PC-3 (cell line): ENCODE measurements at regions not wholly inside any gene's neighbourhood (a gene's known extent, or its start where the extent isn't known, plus 50 kb on each side); places are given as distances from the start of the nearest gene placed in this dataset.

Experiments
- ATAC-seq: fragments of 200-7000 bp; cut with Tn5 transposase; 2 replicates; pipeline ENCODE4 v1.9.1; 2020; ENCODE audit warnings: mild to moderate bottlenecking, moderate library complexity
- BruUV-seq: library from RNA; stranded (reverse); fragments of 400-500 nt; replicated peaks from 2 replicates; lab custom pipeline; 2021; lab: Mats Ljungman, UMichigan
- CTCF ChIA-PET: fragments of 300-600 bp; sonication (Branson Sonifier 250); formaldehyde crosslinking; loops from one replicate; lab custom pipeline; 2022; ENCODE audit warnings: antibody characterized with exemption; lab: Charles Lee
- POLR2A ChIA-PET: fragments of 300-600 bp; sonication (Branson Sonifier 250); formaldehyde crosslinking; loops from one replicate; lab custom pipeline; 2022; ENCODE audit warnings: antibody characterized with exemption; ENCODE audit not compliant: unreplicated experiment; lab: Charles Lee
- DNase-seq: peaks from one replicate; pipeline ENCODE4 v3.0.0-alpha.2; 2015
- H2AFZ ChIP-seq: fragments of 300-600 bp; sonication (generic); 2 replicates; pipeline ENCODE4 v1.6.0; 2016; ENCODE audit warnings: antibody characterized with exemption, low read length
- H3F3A ChIP-seq: fragments of 300-600 bp; sonication (generic); one replicate; pipeline ENCODE4 v1.6.0; 2017; ENCODE audit warnings: antibody characterized with exemption, low read length, control low read depth, mild to moderate bottlenecking; ENCODE audit not compliant: unreplicated experiment
- H3K27ac ChIP-seq: fragments of 300-600 bp; sonication (generic); 2 replicates; pipeline ENCODE4 v1.5.1; 2016; ENCODE audit warnings: mild to moderate bottlenecking, low read length
- H3K27me3 ChIP-seq: fragments of 300-600 bp; sonication (generic); 2 replicates; pipeline ENCODE4 v1.6.1; 2016; ENCODE audit warnings: low read length, mixed read lengths
- H3K36me3 ChIP-seq: fragments of 300-600 bp; sonication (generic); 2 replicates; pipeline ENCODE4 v1.6.1; 2016; ENCODE audit warnings: low read depth, mixed run types, low read length, mixed read lengths
- H3K4me1 ChIP-seq: fragments of 300-600 bp; sonication (generic); 2 replicates; pipeline ENCODE4 v1.5.1; 2016; ENCODE audit warnings: low read length; ENCODE audit not compliant: insufficient read depth
- H3K4me2 ChIP-seq: fragments of 300-600 bp; sonication (generic); 2 replicates; pipeline ENCODE4 v1.6.0; 2016; ENCODE audit warnings: low read length
- H3K4me3 ChIP-seq: fragments of 300-600 bp; sonication (generic); 2 replicates; pipeline ENCODE4 v1.5.1; 2016; ENCODE audit warnings: mild to moderate bottlenecking, low read length, mixed read lengths
- H3K79me2 ChIP-seq: fragments of 300-600 bp; sonication (generic); 2 replicates; pipeline ENCODE4 v1.6.1; 2017; ENCODE audit warnings: low read length, mixed read lengths
- H3K9ac ChIP-seq: fragments of 300-600 bp; sonication (generic); 2 replicates; pipeline ENCODE4 v1.6.0; 2016; ENCODE audit warnings: mild to moderate bottlenecking, low read length
- H3K9me2 ChIP-seq: fragments of 300-600 bp; sonication (generic); replicated peaks from 2 replicates; pipeline ENCODE4 v1.6.1; 2016; ENCODE audit warnings: mixed run types, low read length, mixed read lengths
- H3K9me3 ChIP-seq: fragments of 300-600 bp; sonication (generic); 2 replicates; pipeline ENCODE4 v1.6.1; 2016; ENCODE audit warnings: low read length, mixed read lengths
- H4K20me1 ChIP-seq: fragments of 300-600 bp; sonication (generic); 2 replicates; pipeline ENCODE4 v1.6.1; 2016; ENCODE audit warnings: low read length, mixed read lengths
- EZH2 ChIP-seq: fragments of 300-600 bp; sonication (generic); IDR thresholded peaks from one replicate; pipeline ENCODE4 v1.6.1; 2017; ENCODE audit warnings: antibody characterized with exemption, mild to moderate bottlenecking, low read length; ENCODE audit not compliant: unreplicated experiment
- EZH2phosphoT487 ChIP-seq: fragments of 300-600 bp; sonication (generic); IDR thresholded peaks from 2 replicates; pipeline ENCODE4 v1.6.1; 2018; ENCODE audit warnings: mild to moderate bottlenecking, antibody characterized with exemption, low read length, borderline replicate concordance
- intact Hi-C: fragments of 100-400 bp; cut with micrococcal nuclease; formaldehyde crosslinking; loops from 2 replicates; pipeline ENCODE4 v1.9.0; 2023
- TF ChIP-seq, protein P1 (sequence below): fragments of 300-600 bp; sonication (generic); conservative IDR thresholded peaks from 2 replicates; pipeline ENCODE4 v1.5.1; 2017; ENCODE audit warnings: antibody characterized with exemption, low read depth, mild to moderate bottlenecking, low read length

GRCh38 chr3:31232055-31233025, 300.4 kb upstream of the STT3B start:
- no TSS peak for BruUV-seq
- Histone ChIP-seq H2AFZ (no peak overlapping the region), H3K4me2 (no peak overlapping the region), H3K79me2 (no peaks in the 10 kb centered on the region), H3K27ac (no peak overlapping the region), H3K9me2 (no peaks in the 10 kb centered on the region), H3K27me3 (no peaks in the 10 kb centered on the region), H3F3A (no peaks in the 10 kb centered on the region), H3K4me3 (no peak overlapping the region), H3K4me1 (no peaks in the 10 kb centered on the region), H4K20me1 (no peaks in the 10 kb centered on the region), H3K9me3 (no peaks in the 10 kb centered on the region), H3K36me3 (no peaks in the 10 kb centered on the region), H3K9ac (no peak overlapping the region)
- no peak for ATAC-seq
- POLR2A ChIA-PET, result no interaction called here
- intact Hi-C loops, result no loop called here
- TF ChIP-seq, protein P1, sequence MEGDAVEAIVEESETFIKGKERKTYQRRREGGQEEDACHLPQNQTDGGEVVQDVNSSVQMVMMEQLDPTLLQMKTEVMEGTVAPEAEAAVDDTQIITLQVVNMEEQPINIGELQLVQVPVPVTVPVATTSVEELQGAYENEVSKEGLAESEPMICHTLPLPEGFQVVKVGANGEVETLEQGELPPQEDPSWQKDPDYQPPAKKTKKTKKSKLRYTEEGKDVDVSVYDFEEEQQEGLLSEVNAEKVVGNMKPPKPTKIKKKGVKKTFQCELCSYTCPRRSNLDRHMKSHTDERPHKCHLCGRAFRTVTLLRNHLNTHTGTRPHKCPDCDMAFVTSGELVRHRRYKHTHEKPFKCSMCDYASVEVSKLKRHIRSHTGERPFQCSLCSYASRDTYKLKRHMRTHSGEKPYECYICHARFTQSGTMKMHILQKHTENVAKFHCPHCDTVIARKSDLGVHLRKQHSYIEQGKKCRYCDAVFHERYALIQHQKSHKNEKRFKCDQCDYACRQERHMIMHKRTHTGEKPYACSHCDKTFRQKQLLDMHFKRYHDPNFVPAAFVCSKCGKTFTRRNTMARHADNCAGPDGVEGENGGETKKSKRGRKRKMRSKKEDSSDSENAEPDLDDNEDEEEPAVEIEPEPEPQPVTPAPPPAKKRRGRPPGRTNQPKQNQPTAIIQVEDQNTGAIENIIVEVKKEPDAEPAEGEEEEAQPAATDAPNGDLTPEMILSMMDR, result no peak
- TF ChIP-seq EZH2phosphoT487, result no peak
- TF ChIP-seq EZH2, result no peak
- CTCF ChIA-PET, result no interaction called here
- DNase-seq, result no peak

GRCh38 chr3:31234145-31234544, 298.6 kb upstream of the STT3B start:
- no peaks in the 10 kb centered on the region for H4K20me1 ChIP-seq
- H3K36me3 ChIP-seq, result no peaks in the 10 kb centered on the region
- intact Hi-C loops, result no loop called here
- POLR2A ChIA-PET, result no interaction called here
- CTCF ChIA-PET, result no interaction called here
- no peak overlapping the region for H3K4me2 ChIP-seq
- no peaks in the 10 kb centered on the region for H3F3A ChIP-seq
- H3K79me2 ChIP-seq, result no peaks in the 10 kb centered on the region
- no peak for ATAC-seq
- TF ChIP-seq EZH2 (no peak), EZH2phosphoT487 (no peak)
- TF ChIP-seq, protein P1, result no peak
- DNase-seq, result no peak
- no peaks in the 10 kb centered on the region for H3K9me2 ChIP-seq
- BruUV-seq, result no TSS peak
- H3K9ac ChIP-seq, result no peak overlapping the region
- no peak overlapping the region for H3K27ac ChIP-seq
- H3K27me3 ChIP-seq, result no peaks in the 10 kb centered on the region
- no peak overlapping the region for H3K4me3 ChIP-seq
- no peaks in the 10 kb centered on the region for H3K9me3 ChIP-seq
- no peaks in the 10 kb centered on the region for H3K4me1 ChIP-seq
- no peak overlapping the region for H2AFZ ChIP-seq

GRCh38 chr3:31235062-31235700, 297.5 kb upstream of the STT3B start:
- Histone ChIP-seq H2AFZ (no peak overlapping the region), H3K27ac (no peak overlapping the region), H3K36me3 (no peaks in the 10 kb centered on the region), H3K9ac (no peak overlapping the region), H3K79me2 (no peaks in the 10 kb centered on the region), H3F3A (no peaks in the 10 kb centered on the region), H3K9me2 (no peaks in the 10 kb centered on the region), H3K4me3 (no peak overlapping the region), H3K27me3 (no peaks in the 10 kb centered on the region), H3K4me1 (no peaks in the 10 kb centered on the region), H4K20me1 (no peaks in the 10 kb centered on the region), H3K9me3 (no peaks in the 10 kb centered on the region), H3K4me2 (no peak overlapping the region)
- CTCF ChIA-PET, result no interaction called here
- DNase-seq (no peak), ATAC-seq (no peak)
- TF ChIP-seq EZH2phosphoT487, result no peak
- TF ChIP-seq, protein P1, result no peak
- no peak for TF ChIP-seq EZH2
- no TSS peak for BruUV-seq
- intact Hi-C loops, result no loop called here
- POLR2A ChIA-PET, result no interaction called here
